HCT116 (cell line): ENCODE measurements at regions not wholly inside any gene's neighbourhood (a gene's known extent, or its start where the extent isn't known, plus 50 kb on each side); places are given as distances from the start of the nearest gene placed in this dataset.

Experiments used
- ATAC-seq: fragments of 200-7000 bp; cut with Tn5 transposase; 2 replicates; pipeline ENCODE4 v1.9.1; 2020; ENCODE audit warnings: mild to moderate bottlenecking, moderate library complexity
- BruUV-seq: library from RNA; stranded (reverse); fragments of 400-500 nt; replicated peaks from 2 replicates; lab custom pipeline; 2021; lab: Mats Ljungman, UMichigan
- CTCF ChIA-PET: fragments of 300-600 bp; sonication (Branson Sonifier 250); formaldehyde crosslinking; loops from one replicate; lab custom pipeline; 2021; ENCODE audit warnings: antibody characterized with exemption; lab: Charles Lee
- POLR2A ChIA-PET: fragments of 300-600, 350-600 bp; sonication (Branson Sonifier 250); formaldehyde crosslinking; loops from one replicate; lab custom pipeline; 2021; ENCODE audit warnings: antibody characterized with exemption; lab: Charles Lee
- RAD21 ChIA-PET, 2 experiments: fragments of 300-600 bp; sonication (Branson Sonifier 250); formaldehyde crosslinking; loops; one replicate each; lab custom pipeline; 2023; ENCODE audit warnings: low total read pairs in 2 of 2; ENCODE audit not compliant: uncharacterized antibody in 2 of 2, unreplicated experiment in 2 of 2, low non-redundant PET in 1 of 2; lab: Charles Lee
- DNase-seq: peaks from one replicate; pipeline ENCODE4 v3.0.0-alpha.2; 2010; ENCODE audit warnings: low read depth, low spot score
- H2AFZ ChIP-seq: fragments of 200-600 bp; shearing (Covaris generic), sonication (generic); 2 replicates; pipeline ENCODE4 v1.6.1; 2017; ENCODE audit warnings: low read depth, mixed run types, mixed read lengths, antibody characterized with exemption, low read length; ENCODE audit not compliant: poor library complexity, severe bottlenecking
- H3K27ac ChIP-seq: 2 replicates; pipeline ENCODE4 v1.5.1; 2012; ENCODE audit warnings: low read depth, low read length
- H3K27me3 ChIP-seq: fragments of 200-600 bp; sonication (generic); 2 replicates; pipeline ENCODE4 v1.6.1; 2016; ENCODE audit warnings: mixed run types, low read length, mixed read lengths; ENCODE audit not compliant: insufficient read depth
- H3K36me3 ChIP-seq, 2 experiments: fragments of 200-500 bp in 1 of 2; fragments of 200-600 bp in 1 of 2; sonication (Bioruptor generic) in 1 of 2; sonication (generic) in 1 of 2; 2 replicates each; pipeline versions ENCODE4 v1.5.1 to v1.6.1; 2014 to 2016; ENCODE audit warnings: low read length in 2 of 2, inconsistent platforms in 1 of 2, mixed read lengths in 1 of 2, mixed run types in 1 of 2; ENCODE audit not compliant: insufficient read depth in 2 of 2, control insufficient read depth in 1 of 2
- H3K4me1 ChIP-seq, 2 experiments: fragments of 200-600 bp in 1 of 2; sonication (generic) in 1 of 2; 2 replicates each; pipeline versions ENCODE4 v1.5.1 to v1.6.1; 2012 to 2017; ENCODE audit warnings: low read length in 2 of 2, inconsistent platforms in 1 of 2, mild to moderate bottlenecking in 1 of 2, mixed read lengths in 1 of 2, mixed run types in 1 of 2, moderate library complexity in 1 of 2; ENCODE audit not compliant: insufficient read depth in 2 of 2, control insufficient read depth in 1 of 2
- H3K4me2 ChIP-seq: fragments of 200-600 bp; sonication (generic); 2 replicates; pipeline ENCODE4 v1.6.1; 2017; ENCODE audit warnings: mixed run types, low read length, mixed read lengths
- H3K4me3 ChIP-seq, 2 experiments: fragments of 200-600 bp in 1 of 2; sonication (generic) in 1 of 2; replicated peaks in 1 of 2; 2 replicates each; pipeline ENCODE4 v1.5.1; 2011 to 2016; ENCODE audit warnings: low read length in 2 of 2, control low read depth in 1 of 2, low read depth in 1 of 2, mild to moderate bottlenecking in 1 of 2, mixed read lengths in 1 of 2, mixed run types in 1 of 2
- H3K79me2 ChIP-seq: fragments of 200-600 bp; sonication (generic); 2 replicates; pipeline ENCODE4 v1.6.1; 2017; ENCODE audit warnings: mild to moderate bottlenecking, mixed run types, low read length, moderate library complexity, mixed read lengths; ENCODE audit not compliant: insufficient read depth
- H3K9ac ChIP-seq: fragments of 200-600 bp; sonication (generic); 2 replicates; pipeline ENCODE4 v1.6.1; 2016; ENCODE audit warnings: low read length, mixed read lengths
- H3K9me2 ChIP-seq: fragments of 200-600 bp; sonication (generic), shearing (Covaris generic); 2 replicates; pipeline ENCODE4 v1.6.1; 2017; ENCODE audit warnings: mixed run types, mild to moderate bottlenecking, moderate library complexity; ENCODE audit not compliant: insufficient read depth
- H3K9me3 ChIP-seq, 2 experiments: fragments of 200-500 bp in 1 of 2; fragments of 200-600 bp in 1 of 2; sonication (Bioruptor generic) in 1 of 2; sonication (generic) in 1 of 2; 2 replicates each; pipeline ENCODE4 v1.6.1; 2014 to 2017; ENCODE audit warnings: low read length in 2 of 2, mixed read lengths in 2 of 2, inconsistent platforms in 1 of 2, low read depth in 1 of 2, mild to moderate bottlenecking in 1 of 2, mixed run types in 1 of 2, moderate library complexity in 1 of 2; ENCODE audit not compliant: control insufficient read depth in 1 of 2, insufficient read depth in 1 of 2
- H4K20me1 ChIP-seq: fragments of 200-600 bp; sonication (generic), shearing (Covaris generic); 2 replicates; pipeline ENCODE4 v1.6.1; 2017; ENCODE audit warnings: mixed run types, mild to moderate bottlenecking, moderate library complexity; ENCODE audit not compliant: insufficient read depth
- CBX3 ChIP-seq: IDR thresholded peaks from 2 replicates; pipeline ENCODE4 v1.6.1; 2012; ENCODE audit warnings: low read depth
- EZH2 ChIP-seq: fragments of 200-600 bp; sonication (generic); IDR thresholded peaks from 2 replicates; pipeline ENCODE4 v1.6.1; 2017; ENCODE audit warnings: antibody characterized with exemption, mixed run types
- EZH2phosphoT487 ChIP-seq: fragments of 200-600 bp; IDR thresholded peaks from 2 replicates; pipeline ENCODE4 v1.6.1; 2018; ENCODE audit warnings: antibody characterized with exemption, borderline replicate concordance
- FOSL1 ChIP-seq: IDR thresholded peaks from 2 replicates; pipeline ENCODE4 v1.6.1; 2012; ENCODE audit warnings: low read depth
- POLR2A ChIP-seq: IDR thresholded peaks from 2 replicates; pipeline ENCODE4 v1.7.0; 2011; ENCODE audit warnings: borderline replicate concordance; ENCODE audit not compliant: insufficient read depth, insufficient read length; ENCODE audit errors: extremely low read depth
- RAD21 ChIP-seq: IDR thresholded peaks from 2 replicates; pipeline ENCODE4 v1.6.1; 2012; ENCODE audit warnings: low read depth, mild to moderate bottlenecking
- SIN3A ChIP-seq: IDR thresholded peaks from 2 replicates; pipeline ENCODE4 v1.6.1; 2012; ENCODE audit warnings: low read depth
- SP1 ChIP-seq: IDR thresholded peaks from 2 replicates; pipeline ENCODE4 v1.6.1; 2012; ENCODE audit warnings: low read depth
- SRF ChIP-seq: IDR thresholded peaks from 2 replicates; pipeline ENCODE4 v1.6.1; 2012; ENCODE audit warnings: low read depth
- TCF7L2 ChIP-seq: IDR thresholded peaks from 2 replicates; pipeline ENCODE4 v1.7.0; 2011; ENCODE audit warnings: borderline replicate concordance, inconsistent platforms; ENCODE audit not compliant: insufficient read depth, insufficient read length; ENCODE audit errors: extremely low read depth
- YY1 ChIP-seq: IDR thresholded peaks from 2 replicates; pipeline ENCODE4 v1.6.1; 2011; ENCODE audit warnings: low read length, low read depth, moderate library complexity, mild to moderate bottlenecking; ENCODE audit not compliant: insufficient replicate concordance; ENCODE audit errors: extremely low read depth
- ZFX ChIP-seq: fragments of 450-650 bp; IDR thresholded peaks from 2 replicates; pipeline ENCODE4 v1.6.1; 2017
- intact Hi-C: fragments of 100-400 bp; cut with micrococcal nuclease; formaldehyde crosslinking; loops from 2 replicates; pipeline ENCODE4 v1.10.0; 2022
- TF ChIP-seq, protein P1 (sequence below), 3 experiments: fragments of 200-600 bp in 1 of 3; sonication (generic) in 1 of 3; IDR thresholded peaks in 2 of 3; conservative IDR thresholded peaks in 1 of 3; 2 replicates each; pipeline ENCODE4 v1.5.1; 2012 to 2017; ENCODE audit warnings: low read depth in 2 of 3, low read length in 2 of 3, antibody characterized with exemption in 1 of 3, borderline replicate concordance in 1 of 3, control low read depth in 1 of 3, mild to moderate bottlenecking in 1 of 3, mixed read lengths in 1 of 3, mixed run types in 1 of 3, moderate library complexity in 1 of 3; ENCODE audit not compliant: insufficient read depth in 1 of 3
- TF ChIP-seq, protein P2 (sequence below): IDR thresholded peaks from 2 replicates; pipeline ENCODE4 v1.6.1; 2012

DNA sequence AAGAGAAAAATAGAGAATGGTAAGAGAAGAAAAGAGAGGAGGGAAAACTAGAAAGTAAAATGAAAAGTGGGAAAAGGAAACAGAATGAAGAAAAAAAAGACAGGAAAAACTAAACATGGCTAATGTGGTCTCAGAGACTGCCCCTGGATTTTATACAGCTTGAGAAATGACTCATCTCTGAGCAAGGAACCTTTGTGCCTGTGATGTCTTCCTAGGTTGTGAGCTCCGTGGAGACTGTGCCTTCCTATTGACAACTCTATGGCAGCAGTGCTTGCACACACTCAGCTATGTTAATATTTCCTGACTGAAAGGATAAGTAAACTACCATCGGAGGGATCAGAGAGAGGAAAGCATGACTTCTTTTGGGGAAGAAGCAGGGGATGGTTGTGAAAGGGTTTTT lies 203.8 kb downstream of the RDH14 start:
- no peaks in the 10 kb centered on the region for H3K9me2 ChIP-seq
- no peak overlapping the region for H3K4me3 ChIP-seq
- no peak for TF ChIP-seq POLR2A
- no peak for TF ChIP-seq FOSL1
- no peak for TF ChIP-seq YY1
- TF ChIP-seq, protein P1, sequence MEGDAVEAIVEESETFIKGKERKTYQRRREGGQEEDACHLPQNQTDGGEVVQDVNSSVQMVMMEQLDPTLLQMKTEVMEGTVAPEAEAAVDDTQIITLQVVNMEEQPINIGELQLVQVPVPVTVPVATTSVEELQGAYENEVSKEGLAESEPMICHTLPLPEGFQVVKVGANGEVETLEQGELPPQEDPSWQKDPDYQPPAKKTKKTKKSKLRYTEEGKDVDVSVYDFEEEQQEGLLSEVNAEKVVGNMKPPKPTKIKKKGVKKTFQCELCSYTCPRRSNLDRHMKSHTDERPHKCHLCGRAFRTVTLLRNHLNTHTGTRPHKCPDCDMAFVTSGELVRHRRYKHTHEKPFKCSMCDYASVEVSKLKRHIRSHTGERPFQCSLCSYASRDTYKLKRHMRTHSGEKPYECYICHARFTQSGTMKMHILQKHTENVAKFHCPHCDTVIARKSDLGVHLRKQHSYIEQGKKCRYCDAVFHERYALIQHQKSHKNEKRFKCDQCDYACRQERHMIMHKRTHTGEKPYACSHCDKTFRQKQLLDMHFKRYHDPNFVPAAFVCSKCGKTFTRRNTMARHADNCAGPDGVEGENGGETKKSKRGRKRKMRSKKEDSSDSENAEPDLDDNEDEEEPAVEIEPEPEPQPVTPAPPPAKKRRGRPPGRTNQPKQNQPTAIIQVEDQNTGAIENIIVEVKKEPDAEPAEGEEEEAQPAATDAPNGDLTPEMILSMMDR (IDR thresholded peaks at IDR 0.05 in 2 of 3, conservative IDR thresholded peaks at IDR 0.05 in 1 of 3; ENCODE audit: borderline replicate concordance in 1 of 3, insufficient read depth in 1 of 3, low read depth in 2 of 3, low read length in 2 of 3): no peak
- TF ChIP-seq SRF: no peak
- no peak for TF ChIP-seq SIN3A
- TF ChIP-seq ZFX: no peak
- no peak for TF ChIP-seq RAD21
- TF ChIP-seq SP1: no peak
- TF ChIP-seq, protein P2, sequence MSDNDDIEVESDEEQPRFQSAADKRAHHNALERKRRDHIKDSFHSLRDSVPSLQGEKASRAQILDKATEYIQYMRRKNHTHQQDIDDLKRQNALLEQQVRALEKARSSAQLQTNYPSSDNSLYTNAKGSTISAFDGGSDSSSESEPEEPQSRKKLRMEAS: no peak
- no peak for TF ChIP-seq CBX3
- no peak for TF ChIP-seq EZH2phosphoT487
- no peak for TF ChIP-seq EZH2
- TF ChIP-seq TCF7L2: no peak
- no peaks in the 10 kb centered on the region for H4K20me1 ChIP-seq
- no peak overlapping the region for H3K4me2 ChIP-seq
- peaks cover 28% of the 10 kb centered on the region; the same call in 1 of the 2 replicates for H3K27me3 ChIP-seq
- H3K36me3 ChIP-seq: no peaks in the 10 kb centered on the region
- no TSS peak for BruUV-seq
- ChIA-PET CTCF (no interaction called here), RAD21 (no interaction called here), POLR2A (no interaction called here)
- DNase-seq: no peak
- H3K79me2 ChIP-seq: no peaks in the 10 kb centered on the region
- no peak overlapping the region for H2AFZ ChIP-seq
- no peaks in the 10 kb centered on the region for H3K4me1 ChIP-seq
- no peaks in the 10 kb centered on the region for H3K9me3 ChIP-seq
- no peak overlapping the region for H3K27ac ChIP-seq
- intact Hi-C loops: no loop called here
- H3K9ac ChIP-seq: no peak overlapping the region
- no peak for ATAC-seq
